Stimulated activated CD8-positive, alpha-beta memory T cell treated with anti-CD3 and anti-CD28 coated beads, Interleukin-4, amount 100 ng/mL, for 24 hours (primary cell): ENCODE measurements at regions not wholly inside any gene's neighbourhood (a gene's known extent, or its start where the extent isn't known, plus 50 kb on each side); places are given as distances from the start of the nearest gene placed in this dataset.
"Not testable (repeated sequence)": the region's sequence is repeated elsewhere in the genome, so short reads cannot be mapped to it uniquely, and the experiment has no call there.

Source experiments
- DNase-seq: peaks from one replicate; pipeline ENCODE4 v3.0.0-alpha.2; 2020; ENCODE audit warnings: low read depth

DNA sequence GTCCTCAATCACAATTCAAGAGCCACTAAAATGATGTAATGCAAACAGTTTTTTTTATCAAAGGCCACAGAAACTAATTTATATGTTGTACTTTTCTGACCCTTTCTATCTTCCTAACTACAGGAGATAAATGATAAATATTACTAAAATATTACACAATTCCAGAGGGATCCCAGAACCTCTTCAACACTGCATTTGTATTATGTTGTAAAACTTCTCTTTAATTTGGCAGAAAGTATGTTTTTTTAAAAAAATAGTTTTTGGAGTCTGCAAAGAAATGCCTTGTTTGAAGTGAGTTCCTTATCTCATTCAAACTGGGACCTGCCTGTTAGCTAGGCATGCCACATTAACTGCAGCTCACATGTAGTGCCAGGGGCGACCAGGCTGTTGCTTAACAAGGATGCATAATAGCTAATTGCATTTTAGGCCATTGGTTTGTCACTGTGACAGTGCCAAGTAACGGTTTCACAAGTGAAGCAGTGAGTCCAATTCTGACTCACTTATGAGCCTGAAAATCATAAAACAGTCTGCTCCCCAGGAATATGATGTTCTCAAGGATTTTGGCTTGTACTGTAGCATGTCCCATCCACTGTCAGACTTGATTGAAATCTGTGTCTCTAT lies 266.9 kb downstream of the KTN1 start:
- no peak for DNase-seq

- DNase-seq: no peak
Measured at GRCh38 chr14:55847766-55848165, 267.8 kb downstream of the KTN1 start.

- no peak for DNase-seq
Measured at GRCh38 chr14:55848964-55849363, 269.0 kb downstream of the KTN1 start.

DNA sequence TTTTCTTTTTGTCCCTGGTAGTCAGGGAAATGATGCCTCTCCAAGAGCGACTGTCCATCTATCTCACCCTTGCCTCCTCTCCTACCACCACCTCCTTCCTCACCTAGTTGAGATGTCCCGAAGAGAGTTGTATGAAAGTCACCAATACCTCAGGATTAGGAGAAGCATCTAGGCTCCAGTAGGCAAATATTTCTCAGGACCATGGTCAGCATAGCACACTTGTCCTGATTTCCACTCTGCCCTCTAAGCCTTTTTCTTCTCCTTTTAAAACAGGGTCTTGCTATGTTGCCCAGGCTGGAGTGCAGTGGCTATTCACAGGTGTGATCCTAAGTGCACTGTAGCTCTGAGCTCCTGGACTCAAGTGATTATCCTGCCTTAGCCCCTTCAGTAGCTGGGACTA lies 268.4 kb upstream of the PELI2 start:
- no peak for DNase-seq

DNA sequence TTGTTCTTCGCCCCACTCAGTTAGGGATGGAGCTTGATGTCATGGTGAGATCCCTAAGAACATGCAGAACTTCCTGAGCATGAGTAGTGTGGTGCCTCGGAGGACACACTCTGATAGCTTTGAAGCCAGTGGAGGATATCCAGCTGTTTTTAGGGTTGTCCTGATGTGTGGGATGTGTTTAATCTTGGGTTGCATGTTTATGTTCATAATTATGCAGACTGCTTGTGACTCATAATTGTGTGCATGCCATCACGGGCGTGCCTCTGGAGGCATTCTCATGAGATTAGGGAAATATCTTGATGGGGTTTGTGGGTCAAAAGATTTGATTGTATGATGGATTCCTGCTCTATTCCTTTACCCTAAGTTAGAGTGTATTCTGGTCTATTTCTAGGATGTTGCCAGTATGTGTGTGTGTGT lies 267.4 kb upstream of the PELI2 start:
- DNase-seq: no peak

- no peak for DNase-seq
Measured at GRCh38 chr14:55851301-55851700, 266.9 kb upstream of the PELI2 start.

GRCh38 chr14:55851961-55852360 lies 266.2 kb upstream of the PELI2 start:
- DNase-seq: no peak

DNA sequence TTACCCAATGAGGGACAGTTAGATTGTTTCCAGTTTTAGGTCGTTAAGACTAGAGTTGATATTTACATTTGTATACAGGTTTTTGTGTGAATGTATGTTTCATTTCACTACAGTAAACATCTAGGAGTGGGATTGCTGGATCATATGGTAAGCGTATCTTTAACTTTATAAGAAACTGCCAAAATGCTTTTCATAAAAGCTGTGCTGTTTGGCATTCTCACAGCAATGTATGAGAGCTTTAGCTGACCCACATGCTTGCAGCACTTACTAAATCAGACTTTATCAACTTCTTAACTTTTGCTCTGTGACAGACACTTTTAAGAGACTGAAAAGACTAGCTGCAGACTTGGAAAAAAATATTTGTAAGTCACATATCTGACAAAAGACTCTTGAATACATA lies 262.5 kb upstream of the PELI2 start:
- DNase-seq: no peak

GRCh38 chr14:55858604-55859003 lies 259.6 kb upstream of the PELI2 start:
- DNase-seq: no peak

DNA sequence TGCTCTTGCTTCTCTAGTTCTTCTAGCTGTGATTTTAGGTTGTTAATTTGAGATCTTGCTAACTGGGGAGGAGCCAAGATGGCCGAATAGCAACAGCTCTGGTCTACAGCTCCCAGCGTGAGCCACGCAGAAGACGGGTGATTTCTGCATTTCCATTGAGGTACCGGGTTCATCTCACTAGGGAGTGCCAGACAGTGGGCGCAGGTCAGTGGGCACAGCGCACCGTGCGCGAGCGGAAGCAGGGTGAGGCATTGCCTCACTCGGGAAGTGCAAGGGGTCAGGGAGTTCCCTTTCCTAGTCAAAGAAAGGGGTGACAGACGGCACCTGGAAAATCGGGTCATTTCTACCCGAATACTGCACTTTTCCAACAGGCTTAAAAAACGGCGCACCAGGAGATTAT lies 256.6 kb upstream of the PELI2 start:
- not testable (repeated sequence) for DNase-seq

DNA sequence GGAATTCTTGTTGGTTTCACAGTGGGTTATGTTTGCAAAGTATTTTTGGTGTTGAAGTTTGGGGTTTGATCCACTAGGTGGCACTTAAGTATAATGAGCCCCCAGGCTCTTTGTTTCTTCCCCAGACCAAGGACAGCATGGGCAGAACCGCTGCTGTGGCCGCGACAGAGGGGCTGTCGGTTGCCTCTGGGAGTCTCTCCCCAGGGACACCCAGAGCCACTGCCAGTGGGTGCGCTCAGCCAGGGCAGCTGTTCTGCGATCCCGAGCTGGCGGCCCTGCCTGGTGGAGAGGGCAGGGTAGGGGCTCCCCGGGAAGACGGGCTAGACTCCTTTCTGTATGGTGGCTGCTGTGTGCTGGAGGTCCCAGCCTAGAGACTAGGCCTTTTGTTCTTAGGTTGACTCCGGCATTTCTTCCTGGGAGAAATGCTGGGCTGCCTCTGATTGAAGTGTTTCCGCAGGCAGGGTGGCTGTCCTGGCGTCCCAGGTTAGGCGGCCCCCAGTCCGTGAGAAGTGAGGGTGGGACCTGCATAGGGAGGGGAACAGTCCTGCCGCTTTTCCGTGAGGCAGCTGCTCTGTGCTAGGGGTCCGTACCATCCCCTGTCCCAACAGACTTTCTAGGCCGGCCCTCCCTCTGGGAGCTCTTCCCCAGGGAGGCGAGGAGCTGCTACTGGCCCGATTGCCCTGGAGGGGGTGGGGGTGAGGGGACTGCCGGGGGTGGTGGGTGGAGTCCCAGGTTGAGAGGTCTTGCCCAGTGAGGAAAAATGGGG lies 253.1 kb upstream of the PELI2 start:
- no peak for DNase-seq

DNA sequence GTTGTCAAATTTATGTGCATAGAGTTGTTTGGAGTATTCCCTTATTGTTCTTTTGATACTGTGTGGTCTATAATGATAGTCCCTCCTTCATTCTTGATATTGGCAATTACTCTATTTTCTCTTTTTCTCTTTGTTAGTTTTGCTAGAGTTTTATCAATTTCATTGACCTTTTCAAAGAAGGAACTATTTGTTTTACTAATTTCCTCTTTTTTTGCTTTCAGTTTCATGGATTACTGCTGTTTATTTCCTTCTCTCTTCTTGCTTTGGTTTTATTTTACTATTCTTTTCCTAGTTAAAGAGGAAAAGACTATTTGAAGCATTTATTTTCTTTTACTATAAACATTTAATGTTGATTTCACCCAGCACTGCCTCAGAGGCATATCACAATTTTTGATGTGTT lies 250.9 kb upstream of the PELI2 start:
- no peak for DNase-seq

- DNase-seq: no peak
Measured at GRCh38 chr14:55867719-55868118, 250.5 kb upstream of the PELI2 start.

DNA sequence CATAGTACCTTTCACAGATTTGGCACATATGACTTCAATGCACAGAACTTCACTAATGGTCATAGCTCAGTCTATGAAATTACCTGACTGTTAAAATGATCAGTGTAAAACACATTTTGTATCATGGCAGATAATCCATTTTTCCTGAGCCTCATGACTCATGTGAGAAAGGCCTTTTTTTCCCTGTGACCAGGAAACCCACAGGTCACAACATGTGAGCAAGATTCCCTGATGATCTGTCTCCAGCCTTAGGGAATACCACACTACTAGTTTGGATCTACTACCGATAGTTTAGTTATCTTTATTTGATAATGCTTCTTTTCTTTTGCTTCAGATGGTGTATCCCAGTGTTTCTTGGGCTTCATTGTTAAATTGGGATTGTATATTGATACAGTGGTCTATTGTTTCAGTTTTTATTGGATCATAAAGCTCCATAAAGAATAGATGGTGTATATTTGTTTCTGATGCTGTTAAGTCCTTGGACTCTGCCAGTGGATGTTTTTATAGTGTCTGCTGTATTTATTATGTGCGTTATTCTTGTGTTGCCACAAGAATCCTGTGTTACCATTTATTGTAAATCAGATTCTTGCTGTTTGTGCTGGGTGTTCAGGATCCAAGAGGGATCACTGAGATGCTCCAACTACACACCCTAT lies 248.7 kb upstream of the PELI2 start:
- no peak for DNase-seq

GRCh38 chr14:55873169-55873568 lies 245.0 kb upstream of the PELI2 start:
- DNase-seq: no peak

GRCh38 chr14:55874785-55875184 lies 243.4 kb upstream of the PELI2 start:
- no peak for DNase-seq

DNA sequence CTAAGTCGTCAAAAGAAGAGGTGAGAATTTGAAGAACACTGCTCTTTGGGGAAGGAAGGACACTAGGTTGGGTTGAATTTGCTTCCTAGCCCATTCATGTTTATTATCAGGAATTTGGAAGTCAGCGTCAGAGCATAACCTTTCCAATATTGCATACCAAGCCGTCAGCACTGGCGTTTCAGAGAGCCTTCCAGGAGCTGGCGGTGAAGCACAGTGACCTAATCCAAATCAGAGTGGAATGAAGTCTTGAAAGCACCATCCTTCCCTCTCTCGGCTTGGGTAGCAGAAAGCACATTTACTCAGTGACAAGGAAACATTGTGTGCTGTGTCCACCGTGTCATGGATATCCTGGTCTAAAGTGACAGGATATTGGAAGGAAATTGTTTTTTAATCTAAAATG lies 240.3 kb upstream of the PELI2 start:
- DNase-seq: no peak

GRCh38 chr14:55881577-55882241 lies 236.5 kb upstream of the PELI2 start:
- no peak for DNase-seq

DNA sequence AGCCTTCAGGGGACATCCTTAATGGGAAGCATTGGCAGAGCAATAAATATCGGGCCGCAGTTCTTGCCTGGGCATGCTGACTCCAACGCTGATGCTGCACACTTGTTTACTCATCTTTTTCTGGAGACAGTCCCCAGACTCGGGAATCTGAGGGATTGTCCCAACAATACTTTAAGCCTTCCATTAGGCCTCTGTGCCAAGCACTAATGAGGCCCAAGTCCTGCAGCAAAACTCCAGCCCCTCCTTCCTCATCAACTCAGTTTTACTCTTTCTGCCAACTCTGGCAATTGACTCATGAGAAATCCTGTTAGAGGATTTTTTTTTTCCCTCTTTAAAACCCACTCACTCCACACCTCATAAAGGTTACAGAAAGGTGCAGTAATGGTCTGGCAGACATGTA lies 233.4 kb upstream of the PELI2 start:
- DNase-seq: no peak

DNA sequence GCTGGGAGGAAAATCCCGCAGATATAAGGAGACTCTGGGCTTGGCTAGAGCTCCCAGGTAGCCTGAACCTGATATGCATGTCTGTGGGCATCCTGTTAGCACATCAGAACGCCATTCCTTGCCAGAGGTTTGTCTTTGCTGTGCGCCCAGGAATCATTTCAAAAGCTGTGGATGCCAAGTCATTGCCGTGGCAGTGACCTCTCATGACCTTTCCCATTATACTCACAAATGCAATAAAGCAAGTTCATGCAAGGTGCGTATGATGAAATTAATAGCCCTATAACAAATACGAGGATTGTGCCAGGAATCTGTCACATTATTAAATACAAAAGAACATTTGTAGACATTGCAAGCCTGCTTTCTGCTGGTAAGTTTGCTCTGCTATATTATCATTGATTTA lies 229.1 kb upstream of the PELI2 start:
- DNase-seq: no peak

- DNase-seq: no peak
Measured at GRCh38 chr14:55891692-55892091, 226.5 kb upstream of the PELI2 start.

- DNase-seq: no peak
Measured at GRCh38 chr14:55892906-55893305, 225.3 kb upstream of the PELI2 start.

- no peak for DNase-seq
Measured at GRCh38 chr14:55893705-55894104, 224.5 kb upstream of the PELI2 start.
